T-helper 17 cell (primary cell): ENCODE measurements at regions not wholly inside any gene's neighbourhood (a gene's known extent, or its start where the extent isn't known, plus 50 kb on each side); places are given as distances from the start of the nearest gene placed in this dataset.

Experiments
- ATAC-seq: fragments of 150-1000 bp; cut with Tn5 transposase; 2 replicates; pipeline ENCODE4 v1.10.0; 2021; ENCODE audit warnings: mild to moderate bottlenecking, moderate library complexity
- DNase-seq, 3 donors: peaks; one replicate each; pipeline versions ENCODE4 v3.0.0 to v3.0.0-alpha.2; 2020 to 2021
- H3K9me3 ChIP-seq: one replicate; pipeline ENCODE4 v1.7.0; 2013; ENCODE audit warnings: low read length, mild to moderate bottlenecking; ENCODE audit not compliant: control insufficient read depth, poor library complexity, severe bottlenecking
- H3K27ac Mint-ChIP-seq: one replicate; pipeline ENCODE4 v1.8.0; 2022; ENCODE audit warnings: mild to moderate bottlenecking, moderate library complexity, mixed read lengths
- H3K27me3 Mint-ChIP-seq: one replicate; pipeline ENCODE4 v1.8.0; 2022; ENCODE audit warnings: mixed read lengths
- H3K36me3 Mint-ChIP-seq: one replicate; pipeline ENCODE4 v1.8.0; 2022; ENCODE audit warnings: low read depth, mixed read lengths
- H3K4me1 Mint-ChIP-seq: one replicate; pipeline ENCODE4 v1.8.0; 2022; ENCODE audit warnings: mild to moderate bottlenecking, mixed read lengths
- H3K4me3 Mint-ChIP-seq: one replicate; pipeline ENCODE4 v1.8.0; 2022; ENCODE audit warnings: mild to moderate bottlenecking, moderate library complexity, mixed read lengths

DNA sequence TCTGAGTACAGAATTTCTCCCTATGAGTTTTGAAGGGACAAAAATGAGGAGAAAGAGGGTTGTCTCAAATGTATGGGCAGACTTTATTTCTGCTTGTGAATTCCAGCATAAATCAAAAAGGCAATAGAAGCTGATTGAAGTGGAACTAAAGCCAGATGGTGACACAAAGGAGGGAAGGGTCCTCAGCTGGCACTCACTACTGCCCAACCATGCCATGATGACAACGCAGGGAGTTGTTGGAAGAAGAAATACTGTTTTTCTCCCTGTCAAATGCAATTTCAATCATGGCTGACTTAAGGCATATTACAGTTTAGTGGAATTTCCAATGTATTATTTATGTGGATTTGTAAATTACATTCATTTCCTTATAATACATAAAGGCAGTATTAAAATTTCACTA is 805.8 kb downstream of the ADGRL2 start:
- H3K27ac Mint-ChIP-seq, result no peak overlapping the region
- H3K36me3 Mint-ChIP-seq, result no peaks in the 10 kb centered on the region
- ATAC-seq (no peak), DNase-seq (no peak)
- no peaks in the 10 kb centered on the region for H3K27me3 Mint-ChIP-seq
- H3K4me3 Mint-ChIP-seq, result no peak overlapping the region
- no peaks in the 10 kb centered on the region for H3K9me3 ChIP-seq
- H3K4me1 Mint-ChIP-seq, result no peaks in the 10 kb centered on the region

DNA sequence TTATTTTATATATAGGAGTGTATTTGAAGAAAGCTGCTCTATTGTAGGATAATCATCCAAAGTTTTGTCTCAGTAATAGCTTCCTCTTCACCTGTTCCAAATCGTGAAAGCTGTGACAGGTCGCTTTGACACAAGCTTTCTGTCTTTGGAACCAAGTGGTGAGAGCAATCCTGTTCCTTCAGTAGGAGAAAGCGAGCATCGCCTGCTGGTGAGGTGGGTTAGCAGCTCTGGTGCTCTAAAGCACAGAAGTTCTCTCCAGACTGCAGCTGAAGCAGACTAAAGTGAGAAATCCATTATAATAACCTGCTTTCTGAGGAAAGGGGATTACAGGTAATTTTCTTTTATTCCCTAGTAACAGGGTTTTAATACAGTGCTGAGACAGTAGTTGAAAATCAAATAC is 803.8 kb downstream of the ADGRL2 start:
- no peaks in the 10 kb centered on the region for H3K9me3 ChIP-seq
- no peaks in the 10 kb centered on the region for H3K4me1 Mint-ChIP-seq
- no peak overlapping the region for H3K4me3 Mint-ChIP-seq

DNA sequence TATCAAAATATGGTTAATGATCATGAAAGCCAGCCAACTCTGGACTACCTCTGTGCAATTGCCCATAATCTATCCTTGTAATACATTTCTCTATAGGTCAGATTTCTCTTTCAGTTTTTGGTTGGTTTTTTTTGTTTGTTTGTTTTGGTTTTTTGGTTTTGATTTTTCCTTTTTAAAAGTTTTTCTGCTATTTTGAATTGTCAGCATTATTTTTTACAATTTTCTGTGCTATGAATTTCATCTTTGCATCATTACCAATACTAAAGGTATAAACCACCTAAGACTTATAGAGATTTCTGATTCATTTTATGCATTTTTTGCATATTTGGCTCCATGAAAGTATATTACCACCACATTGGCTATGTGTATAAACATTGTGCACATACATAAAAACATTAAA is 799.6 kb downstream of the ADGRL2 start:
- H3K4me3 Mint-ChIP-seq, result no peak overlapping the region
- no peak overlapping the region for H3K27ac Mint-ChIP-seq
- H3K36me3 Mint-ChIP-seq, result no peaks in the 10 kb centered on the region
- no peaks in the 10 kb centered on the region for H3K4me1 Mint-ChIP-seq
- no peak for DNase-seq
- ATAC-seq, result no peak
- no peaks in the 10 kb centered on the region for H3K9me3 ChIP-seq
- no peaks in the 10 kb centered on the region for H3K27me3 Mint-ChIP-seq

More for the DNA sequence above, 803.8 kb downstream of the ADGRL2 start:
- DNase-seq (no peak), ATAC-seq (no peak)
- Mint-ChIP-seq H3K27ac (no peak overlapping the region), H3K36me3 (no peaks in the 10 kb centered on the region), H3K27me3 (no peaks in the 10 kb centered on the region)

DNA sequence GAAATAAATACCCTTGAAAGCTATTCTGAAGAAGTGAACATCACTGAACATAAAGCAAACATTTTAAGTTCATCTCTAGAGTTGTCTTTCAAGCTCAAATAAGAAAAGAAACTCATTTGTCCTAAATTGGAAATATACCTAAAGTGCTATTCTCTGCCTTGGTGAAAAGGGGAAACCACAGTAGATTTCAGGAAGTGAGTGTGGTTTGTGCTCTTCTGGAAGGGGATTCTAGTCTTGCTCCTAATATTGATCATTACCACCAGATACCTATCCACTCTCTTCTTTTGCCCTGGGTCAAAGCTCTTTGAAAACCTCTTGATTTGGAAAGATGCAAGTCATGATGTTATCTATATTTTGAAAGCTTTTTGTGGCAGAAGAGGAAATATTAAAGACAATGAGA is 798.1 kb downstream of the ADGRL2 start:
- no peaks in the 10 kb centered on the region for H3K9me3 ChIP-seq
- DNase-seq, result no peak
- Mint-ChIP-seq H3K4me3 (no peak overlapping the region), H3K4me1 (no peaks in the 10 kb centered on the region), H3K27ac (no peak overlapping the region), H3K36me3 (no peaks in the 10 kb centered on the region), H3K27me3 (no peaks in the 10 kb centered on the region)
- ATAC-seq, result no peak

DNA sequence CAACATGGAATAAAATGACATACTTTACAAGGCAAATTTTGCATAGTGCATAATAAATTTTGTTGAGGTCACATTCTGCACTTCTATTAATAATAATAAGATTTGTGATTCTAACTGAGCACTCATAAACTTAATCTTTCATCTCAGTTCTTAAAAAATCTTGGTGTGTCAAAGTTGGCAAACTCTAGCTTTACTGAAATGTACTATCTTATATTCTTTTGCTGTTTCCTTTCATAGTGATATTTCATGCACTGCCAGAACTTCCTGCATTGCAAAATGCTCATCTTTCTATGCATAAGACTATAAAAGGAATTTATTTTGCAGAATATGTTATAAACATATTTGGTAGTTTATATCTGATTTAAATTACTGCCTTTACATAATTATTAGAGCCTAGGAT is 797.6 kb downstream of the ADGRL2 start:
- H3K4me1 Mint-ChIP-seq, result no peaks in the 10 kb centered on the region
- H3K27ac Mint-ChIP-seq, result no peak overlapping the region
- no peaks in the 10 kb centered on the region for H3K36me3 Mint-ChIP-seq
- H3K4me3 Mint-ChIP-seq, result no peak overlapping the region
- no peaks in the 10 kb centered on the region for H3K27me3 Mint-ChIP-seq
- H3K9me3 ChIP-seq, result no peaks in the 10 kb centered on the region
- ATAC-seq (no peak), DNase-seq (no peak)

DNA sequence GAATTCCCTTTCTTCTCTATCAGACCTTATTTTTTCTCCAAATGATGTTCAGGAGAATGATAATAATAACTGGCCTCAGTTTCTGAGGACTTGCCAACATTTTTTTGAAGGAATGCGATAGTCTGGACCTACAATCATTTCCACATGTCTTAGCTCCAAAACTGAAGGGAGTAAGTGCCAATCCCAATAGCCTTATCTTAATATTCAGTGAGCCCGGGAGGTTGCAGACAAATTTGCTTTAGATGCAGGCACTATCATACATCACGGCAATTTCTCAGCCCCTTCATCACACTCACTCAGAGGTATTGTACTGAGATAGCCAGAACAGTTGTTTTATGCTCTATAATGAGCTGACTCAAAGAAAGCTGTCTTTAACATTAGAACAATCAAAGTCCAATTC is 796.9 kb downstream of the ADGRL2 start:
- ATAC-seq (no peak), DNase-seq (no peak)
- Mint-ChIP-seq H3K27me3 (no peaks in the 10 kb centered on the region), H3K4me3 (no peak overlapping the region), H3K36me3 (no peaks in the 10 kb centered on the region), H3K27ac (no peak overlapping the region), H3K4me1 (no peaks in the 10 kb centered on the region)
- H3K9me3 ChIP-seq, result no peaks in the 10 kb centered on the region

DNA sequence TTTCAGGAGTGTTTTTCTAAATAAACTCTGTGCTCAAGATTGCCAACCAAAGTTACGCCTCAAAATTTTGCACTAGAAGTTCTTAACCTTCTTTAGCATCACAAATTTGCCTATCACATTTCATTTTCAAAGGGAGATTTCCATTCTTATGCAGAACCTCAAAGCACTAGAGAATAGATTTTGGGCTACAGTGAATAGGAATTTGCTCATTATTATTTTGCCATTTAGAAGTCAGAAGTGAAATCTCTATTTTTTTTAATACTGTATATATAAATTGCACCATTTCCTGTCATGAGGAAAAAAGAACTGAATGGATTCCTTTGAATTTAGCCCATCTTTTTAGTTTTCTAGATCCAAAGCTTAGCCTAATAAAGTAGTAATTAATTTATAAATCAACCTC is 796.4 kb downstream of the ADGRL2 start:
- Mint-ChIP-seq H3K36me3 (no peaks in the 10 kb centered on the region), H3K27me3 (no peaks in the 10 kb centered on the region), H3K27ac (no peak overlapping the region), H3K4me1 (no peaks in the 10 kb centered on the region), H3K4me3 (no peak overlapping the region)
- DNase-seq (no peak), ATAC-seq (no peak)
- H3K9me3 ChIP-seq, result no peaks in the 10 kb centered on the region

DNA sequence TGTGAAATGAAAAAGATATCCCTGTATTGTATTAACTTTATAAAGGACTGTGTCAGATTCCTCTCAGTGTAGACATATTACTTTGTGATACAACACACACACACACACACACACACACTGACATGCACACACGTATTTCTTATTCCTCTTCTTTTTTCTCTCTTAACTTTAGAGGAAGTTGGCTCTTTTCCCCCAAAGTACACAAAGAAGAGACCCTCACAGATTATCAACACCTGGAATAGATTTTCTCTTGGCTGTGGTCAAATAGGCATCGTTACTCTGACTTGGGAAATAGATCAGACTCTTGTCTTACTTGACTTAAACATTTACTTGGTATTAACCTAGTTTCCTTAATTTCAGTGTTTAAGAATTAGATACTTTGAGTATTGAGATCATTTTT is 792.8 kb downstream of the ADGRL2 start:
- Mint-ChIP-seq H3K4me3 (no peak overlapping the region), H3K4me1 (no peaks in the 10 kb centered on the region), H3K27ac (no peak overlapping the region)

DNA sequence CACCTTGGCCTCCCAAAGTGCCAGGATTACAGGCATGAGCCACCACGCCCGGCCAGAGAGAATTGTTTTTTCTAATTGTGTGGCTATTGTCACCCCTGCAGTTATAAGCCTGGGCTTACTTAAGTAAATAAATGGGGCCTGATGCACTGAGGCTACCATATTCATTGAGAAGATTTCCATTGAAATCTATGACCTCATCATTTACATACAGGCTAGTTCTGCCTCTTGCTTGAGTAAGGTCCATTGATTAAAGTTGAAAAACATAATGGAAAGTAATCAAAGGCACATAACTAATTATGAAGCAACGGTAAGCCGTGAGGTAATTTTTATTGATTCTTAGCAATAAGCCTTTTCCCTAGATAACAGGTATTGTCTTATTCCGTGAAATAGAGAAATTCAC is 788.9 kb downstream of the ADGRL2 start:
- ATAC-seq (no peak), DNase-seq (no peak)
- H3K36me3 Mint-ChIP-seq, result no peaks in the 10 kb centered on the region
- H3K4me1 Mint-ChIP-seq, result no peaks in the 10 kb centered on the region
- H3K4me3 Mint-ChIP-seq, result no peak overlapping the region
- no peaks in the 10 kb centered on the region for H3K27me3 Mint-ChIP-seq
- no peaks in the 10 kb centered on the region for H3K9me3 ChIP-seq
- H3K27ac Mint-ChIP-seq, result no peak overlapping the region

More for the DNA sequence above, 792.8 kb downstream of the ADGRL2 start:
- no peak for DNase-seq
- Mint-ChIP-seq H3K36me3 (no peaks in the 10 kb centered on the region), H3K27me3 (no peaks in the 10 kb centered on the region)
- no peak for ATAC-seq
- H3K9me3 ChIP-seq, result no peaks in the 10 kb centered on the region

DNA sequence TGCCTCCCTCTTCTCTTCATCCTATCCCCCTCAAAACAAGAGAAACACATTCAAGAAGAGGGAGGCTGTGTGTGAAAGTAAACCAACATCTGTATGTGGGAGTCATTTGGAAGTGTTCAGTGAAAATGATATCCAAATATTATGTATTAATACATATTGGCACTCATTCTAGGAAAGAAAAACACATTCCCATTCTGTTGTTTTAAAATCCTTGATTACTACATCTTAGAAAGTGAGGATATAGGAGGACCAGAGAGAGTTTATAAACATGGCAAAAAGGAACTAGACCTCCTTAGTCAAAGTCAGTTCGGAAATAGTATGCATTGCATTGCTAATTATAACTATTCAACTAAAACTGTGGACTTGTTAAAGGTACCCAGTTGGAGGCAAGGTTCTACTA is 786.6 kb downstream of the ADGRL2 start:
- no peaks in the 10 kb centered on the region for H3K27me3 Mint-ChIP-seq
- no peaks in the 10 kb centered on the region for H3K4me1 Mint-ChIP-seq
- no peak overlapping the region for H3K4me3 Mint-ChIP-seq

DNA sequence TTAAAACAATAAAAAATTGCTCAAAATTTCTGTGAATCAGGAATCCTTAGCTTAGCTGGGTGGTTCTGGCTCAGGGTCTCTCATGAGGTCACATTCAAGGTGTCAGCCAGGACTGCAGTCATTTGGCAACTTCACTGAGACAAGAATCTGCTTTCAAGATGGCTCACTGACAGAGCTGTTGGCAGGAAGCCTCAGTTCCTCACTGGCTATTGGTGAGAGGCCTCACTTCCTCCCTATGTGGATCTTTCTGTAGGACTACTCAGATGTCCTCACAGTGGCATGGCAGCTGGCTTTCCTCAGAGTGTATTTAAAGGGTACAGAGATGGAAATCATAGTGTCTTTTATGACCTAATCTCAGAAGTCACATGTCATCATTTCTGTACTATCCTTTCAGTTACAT is 785.7 kb downstream of the ADGRL2 start:
- no peaks in the 10 kb centered on the region for H3K9me3 ChIP-seq
- Mint-ChIP-seq H3K36me3 (no peaks in the 10 kb centered on the region), H3K27ac (no peak overlapping the region), H3K4me1 (no peaks in the 10 kb centered on the region), H3K4me3 (no peak overlapping the region), H3K27me3 (no peaks in the 10 kb centered on the region)
- DNase-seq, result no peak
- ATAC-seq, result no peak

More for the DNA sequence above, 786.6 kb downstream of the ADGRL2 start:
- H3K27ac Mint-ChIP-seq, result no peak overlapping the region
- H3K36me3 Mint-ChIP-seq, result no peaks in the 10 kb centered on the region
- H3K9me3 ChIP-seq, result no peaks in the 10 kb centered on the region
- ATAC-seq (no peak), DNase-seq (no peak)

DNA sequence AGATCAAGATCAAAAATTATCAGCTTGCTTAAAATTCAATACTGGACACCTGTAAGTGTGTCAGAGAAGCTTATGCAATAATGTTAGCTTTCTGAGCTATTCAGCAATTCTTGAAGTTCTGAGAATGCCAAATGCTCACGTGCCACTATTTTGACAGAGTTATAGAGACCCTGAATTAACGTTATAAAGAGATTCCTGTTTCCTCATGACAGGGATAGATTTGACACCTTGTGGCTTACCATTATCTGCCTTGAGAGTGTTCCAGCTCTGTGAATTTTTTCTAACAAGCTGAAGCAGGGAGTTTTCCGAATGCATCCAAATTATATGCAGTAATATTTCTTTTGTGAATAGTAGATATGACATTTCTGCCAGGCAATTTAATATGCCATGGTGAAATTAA is 781.6 kb downstream of the ADGRL2 start:
- H3K9me3 ChIP-seq, result no peaks in the 10 kb centered on the region
- no peak overlapping the region for H3K27ac Mint-ChIP-seq
- no peaks in the 10 kb centered on the region for H3K36me3 Mint-ChIP-seq
- ATAC-seq, result no peak
- no peaks in the 10 kb centered on the region for H3K4me1 Mint-ChIP-seq
- no peak overlapping the region for H3K4me3 Mint-ChIP-seq
- DNase-seq, result no peak
- no peaks in the 10 kb centered on the region for H3K27me3 Mint-ChIP-seq

DNA sequence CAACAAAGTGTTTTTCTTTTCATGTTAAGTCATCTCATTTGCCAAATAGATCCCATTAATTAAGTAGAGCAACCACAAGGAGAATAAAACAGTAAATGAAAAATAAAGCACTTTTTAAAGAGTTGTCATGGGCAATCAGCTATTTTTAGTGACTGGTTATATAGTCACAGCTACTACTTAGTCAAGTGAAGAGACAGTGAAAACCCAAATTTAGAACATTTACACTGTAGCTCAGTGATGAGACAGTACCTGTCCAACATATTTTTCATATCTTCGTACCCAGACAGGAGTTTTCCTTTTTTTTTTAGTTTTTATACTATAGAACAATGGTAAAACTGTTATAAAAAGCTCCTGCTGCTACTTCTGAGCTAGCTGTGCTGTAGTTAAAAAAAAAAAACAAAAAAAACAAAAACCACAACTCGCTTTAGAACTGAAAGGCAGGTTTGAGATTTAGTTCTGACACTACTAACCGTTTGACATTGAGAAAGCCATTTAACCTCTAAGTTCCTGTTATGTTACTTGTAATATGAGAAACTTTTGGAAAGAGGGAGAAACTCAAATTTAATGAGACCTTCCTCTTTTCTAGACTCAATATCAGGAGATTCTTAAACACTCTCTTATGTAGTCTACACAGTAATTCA is 777.5 kb downstream of the ADGRL2 start:
- H3K36me3 Mint-ChIP-seq, result no peaks in the 10 kb centered on the region
- H3K4me3 Mint-ChIP-seq, result no peak overlapping the region
- H3K27me3 Mint-ChIP-seq, result no peaks in the 10 kb centered on the region

DNA sequence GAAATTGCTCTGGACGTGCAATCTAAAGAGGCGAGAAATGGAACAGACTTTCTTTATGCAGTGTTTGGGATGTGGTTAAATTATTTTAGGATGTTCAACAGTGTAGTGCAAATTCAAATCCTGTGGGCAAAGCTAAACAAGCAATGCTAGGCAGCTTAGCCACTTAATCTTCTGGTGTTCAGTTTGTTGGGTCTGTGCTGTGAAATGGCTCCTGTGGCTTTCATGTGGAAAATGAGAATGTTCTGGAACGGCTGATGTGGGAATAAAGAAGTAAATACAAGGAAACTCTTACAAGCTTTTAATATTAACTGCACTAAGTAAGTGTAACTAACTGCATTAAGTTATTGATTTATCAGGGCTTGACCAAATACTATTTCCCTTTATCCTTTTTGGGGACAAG is 766.6 kb downstream of the ADGRL2 start:
- Mint-ChIP-seq H3K4me1 (no peaks in the 10 kb centered on the region), H3K36me3 (no peaks in the 10 kb centered on the region), H3K4me3 (no peak overlapping the region), H3K27ac (no peak overlapping the region), H3K27me3 (no peaks in the 10 kb centered on the region)
- DNase-seq (no peak), ATAC-seq (no peak)
- peaks cover 3% of the 10 kb centered on the region for H3K9me3 ChIP-seq

More for the DNA sequence above, 777.5 kb downstream of the ADGRL2 start:
- DNase-seq (no peak), ATAC-seq (no peak)
- H3K27ac Mint-ChIP-seq, result no peak overlapping the region
- H3K9me3 ChIP-seq, result no peaks in the 10 kb centered on the region
- no peaks in the 10 kb centered on the region for H3K4me1 Mint-ChIP-seq
